ENCODE measurements at regions not wholly inside any gene's neighbourhood (a gene's known extent, or its start where the extent isn't known, plus 50 kb on each side); places are given as distances from the start of the nearest gene placed in this dataset.
A peak's percentile ranks its signal among the peaks of the same experiment; 100 is the strongest.
"Not testable (repeated sequence)": the region's sequence is repeated elsewhere in the genome, so short reads cannot be mapped to it uniquely, and the experiment has no call there.

DNA sequence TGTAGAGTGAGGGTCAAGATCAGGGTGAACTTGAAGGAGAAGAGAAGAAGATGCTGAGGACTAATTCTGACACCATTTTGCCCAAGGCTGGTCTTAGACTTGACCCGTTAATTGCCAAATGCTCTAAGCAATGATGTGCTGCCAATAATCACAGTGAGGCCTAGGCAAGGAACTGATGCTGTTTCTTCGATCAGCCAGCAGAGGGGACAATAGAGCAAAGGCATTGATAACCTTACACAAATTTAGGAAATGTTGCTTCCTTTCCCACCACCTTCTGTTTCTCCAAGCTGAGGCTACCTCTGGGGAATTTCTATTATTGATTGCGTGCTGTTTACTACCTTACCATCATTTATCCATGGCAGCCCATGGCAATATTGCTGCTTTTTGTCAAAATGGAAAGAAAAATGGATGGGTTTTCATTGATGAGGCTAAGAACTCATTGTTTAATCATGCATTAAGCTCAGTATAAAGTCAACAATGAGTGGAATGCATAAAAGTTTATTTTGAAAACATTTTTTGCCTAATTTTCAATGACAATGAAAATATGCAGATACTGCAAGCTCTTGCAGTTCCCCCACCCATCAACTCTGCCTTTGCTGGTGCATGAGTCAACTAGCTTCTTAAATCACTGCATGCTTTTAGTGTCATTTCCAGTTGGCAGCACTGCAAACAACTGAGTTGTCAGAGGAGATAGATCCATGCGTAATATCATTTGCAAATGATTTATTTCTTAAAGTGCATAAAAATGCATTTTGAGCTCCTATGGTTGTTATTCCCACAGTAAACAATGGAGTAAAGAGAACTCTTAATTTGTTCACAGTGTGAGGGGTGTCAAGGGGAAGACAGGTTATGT lies 116.4 kb upstream of the NYAP2 start:
- Histone ChIP-seq H3K27me3 (no peaks in the 10 kb centered on the region), H3K36me3 (no peaks in the 10 kb centered on the region), H3K4me3 (no peak overlapping the region), H3K27ac (no peak overlapping the region), H3K4me1 (no peaks in the 10 kb centered on the region), H3K9me3 (replicated peaks) (no peaks in the 10 kb centered on the region)
- peak; percentile 27 to 76 for DNase-seq

DNA sequence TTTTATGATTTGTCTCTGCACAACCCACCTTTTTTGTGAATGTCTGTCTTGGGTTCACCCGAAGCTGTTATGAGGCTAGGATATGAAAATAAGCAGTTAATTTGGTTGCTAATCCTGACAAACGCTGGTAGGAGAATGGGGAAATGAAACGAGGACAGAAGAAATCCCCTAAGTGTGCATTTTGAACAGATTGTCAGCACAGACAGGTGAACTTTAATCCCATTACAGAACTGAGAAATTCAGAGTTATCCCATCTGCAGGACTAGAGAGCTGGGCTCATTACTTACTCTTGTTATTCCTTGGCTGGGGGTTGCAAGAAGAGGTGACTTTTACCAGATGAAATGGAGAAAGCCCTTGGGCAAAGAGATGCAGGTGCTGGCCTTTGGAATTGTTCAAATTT lies 123.3 kb upstream of the NYAP2 start:
- H3K9me3 ChIP-seq (replicated peaks) = peaks cover 9% of the 10 kb centered on the region; the same call in 1 of the 2 replicates
- no peaks in the 10 kb centered on the region for H3K36me3 ChIP-seq
- DNase-seq = no peak
- no peak overlapping the region for H3K27ac ChIP-seq
- H3K4me1 ChIP-seq = peaks cover 8% of the 10 kb centered on the region
- no peaks in the 10 kb centered on the region for H3K27me3 ChIP-seq
- no peak overlapping the region for H3K4me3 ChIP-seq

DNA sequence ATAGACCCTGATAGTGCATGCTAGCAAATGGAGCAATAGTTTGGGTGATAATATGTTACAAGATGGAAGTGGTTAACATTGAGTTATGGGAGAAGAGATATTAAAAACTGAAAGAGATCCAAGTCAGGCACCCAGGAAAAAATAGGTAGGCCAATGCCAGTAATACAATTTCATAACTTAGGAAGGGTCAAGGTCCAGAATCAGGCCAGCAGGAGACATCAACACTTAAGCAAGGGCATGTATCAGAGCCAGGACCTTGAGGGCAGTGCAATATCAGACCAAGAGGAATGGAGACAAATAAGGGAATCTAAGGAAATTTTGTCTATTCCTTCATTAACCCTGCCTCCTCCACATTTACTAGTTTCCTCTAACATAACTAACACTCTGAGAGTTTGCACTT lies 124.1 kb upstream of the NYAP2 start:
- Histone ChIP-seq H3K9me3 (replicated peaks) (peaks cover 9% of the 10 kb centered on the region; the same call in 1 of the 2 replicates), H3K36me3 (no peaks in the 10 kb centered on the region), H3K4me3 (no peak overlapping the region), H3K27me3 (no peaks in the 10 kb centered on the region), H3K4me1 (peaks cover 8% of the 10 kb centered on the region), H3K27ac (no peak overlapping the region)
- no peak for DNase-seq

DNA sequence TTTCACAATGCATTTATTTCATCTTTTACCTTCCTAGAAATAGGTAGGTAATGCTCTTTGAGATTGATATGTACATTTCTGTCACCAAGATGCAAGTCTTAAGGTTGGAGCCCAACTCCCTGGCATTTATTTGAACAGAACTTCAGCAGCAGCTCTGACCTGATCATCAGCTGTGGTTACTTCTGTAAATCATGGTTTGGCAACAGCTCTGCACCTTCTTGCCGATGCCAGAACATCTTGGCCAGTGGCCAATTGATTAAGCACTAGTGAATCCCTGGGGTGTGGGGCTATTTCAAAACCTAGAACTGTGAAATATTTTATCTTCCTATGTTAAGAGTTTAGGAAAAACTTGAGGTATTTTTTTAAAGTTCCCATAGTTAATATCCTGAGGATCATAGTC lies 124.8 kb upstream of the NYAP2 start:
- peak; percentile 52 to 71 for DNase-seq
- Histone ChIP-seq H3K36me3 (no peaks in the 10 kb centered on the region), H3K4me1 (peaks cover 8% of the 10 kb centered on the region), H3K4me3 (no peak overlapping the region), H3K9me3 (replicated peaks) (peaks cover 9% of the 10 kb centered on the region; the same call in 1 of the 2 replicates), H3K27me3 (no peaks in the 10 kb centered on the region), H3K27ac (no peak overlapping the region)

DNA sequence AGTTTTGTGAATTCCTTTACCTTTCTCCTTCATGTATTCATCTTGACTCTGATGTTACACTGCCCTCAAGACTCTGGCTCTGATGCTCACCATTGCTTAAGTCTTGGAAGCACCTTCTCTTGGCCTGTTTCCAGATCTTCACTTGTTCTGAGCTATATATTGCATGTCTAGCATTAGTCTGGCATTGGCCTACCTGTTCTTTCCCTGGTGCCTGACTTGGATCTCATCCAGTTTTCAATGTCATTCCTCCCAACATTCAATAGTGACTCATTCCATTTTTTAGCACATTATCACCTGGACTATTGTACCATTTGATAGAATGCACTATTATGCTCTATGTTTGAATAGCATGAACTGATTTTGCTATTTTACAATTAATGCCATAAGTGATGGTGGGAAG lies 127.3 kb upstream of the NYAP2 start:
- no peak for DNase-seq
- Histone ChIP-seq H3K36me3 (no peaks in the 10 kb centered on the region), H3K4me1 (peaks cover 8% of the 10 kb centered on the region), H3K4me3 (no peak overlapping the region), H3K27me3 (no peaks in the 10 kb centered on the region), H3K9me3 (replicated peaks) (peaks cover 9% of the 10 kb centered on the region; the same call in 1 of the 2 replicates), H3K27ac (no peak overlapping the region)

DNA sequence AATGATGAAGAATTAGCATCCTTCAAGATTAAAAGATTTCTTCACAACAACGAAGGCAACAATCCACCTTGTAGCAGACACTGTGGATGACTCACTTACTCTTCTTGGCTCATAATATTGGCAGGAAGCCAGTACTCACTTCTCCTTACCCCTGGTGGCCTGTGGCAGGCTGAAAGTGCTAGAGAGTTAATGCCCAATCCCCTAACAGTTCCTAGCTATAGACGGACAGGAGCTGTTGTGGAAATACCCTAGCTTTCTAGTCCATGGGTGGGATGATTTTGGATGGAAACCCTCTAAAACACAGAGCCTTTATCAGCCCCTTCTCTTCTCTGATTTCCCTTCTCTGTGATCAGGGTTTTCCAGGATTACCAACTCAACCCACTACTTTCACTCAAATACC lies 128.6 kb upstream of the NYAP2 start:
- DNase-seq = peak; percentile 68 to 90
- Histone ChIP-seq H3K4me1 (peaks cover 8% of the 10 kb centered on the region), H3K36me3 (no peaks in the 10 kb centered on the region), H3K9me3 (replicated peaks) (peaks cover 4% of the 10 kb centered on the region; the same call in 1 of the 2 replicates), H3K27me3 (no peaks in the 10 kb centered on the region), H3K27ac (no peak overlapping the region), H3K4me3 (no peak overlapping the region)

DNA sequence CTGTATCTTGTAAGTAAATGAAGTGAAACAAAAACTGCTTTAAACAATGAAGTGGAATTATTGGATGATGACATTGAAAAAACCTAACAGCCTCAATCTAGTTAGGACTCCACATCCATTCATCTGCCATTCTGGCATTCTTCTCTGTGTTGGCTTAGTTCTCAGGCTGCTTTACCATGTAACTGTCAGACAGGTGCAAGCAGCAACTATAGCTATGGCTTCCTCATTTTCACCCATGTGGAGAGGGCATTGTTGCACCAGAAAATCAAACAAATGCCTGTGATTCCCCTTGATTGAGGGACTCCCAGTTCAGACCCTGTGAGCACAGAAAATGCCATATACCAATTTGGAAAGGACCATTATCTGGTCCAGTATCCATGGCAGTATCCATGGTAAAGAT lies 129.5 kb upstream of the NYAP2 start:
- H3K4me1 ChIP-seq = peaks cover 7% of the 10 kb centered on the region
- H3K27ac ChIP-seq = no peak overlapping the region
- no peaks in the 10 kb centered on the region for H3K36me3 ChIP-seq
- DNase-seq = peak in 1 of 2 experiments; percentile 11
- 0 out of 2 replicates have a peak, but pooled peaks cover 4% of the 10 kb centered on the region for H3K9me3 ChIP-seq (replicated peaks)
- no peaks in the 10 kb centered on the region for H3K27me3 ChIP-seq
- no peak overlapping the region for H3K4me3 ChIP-seq

DNA sequence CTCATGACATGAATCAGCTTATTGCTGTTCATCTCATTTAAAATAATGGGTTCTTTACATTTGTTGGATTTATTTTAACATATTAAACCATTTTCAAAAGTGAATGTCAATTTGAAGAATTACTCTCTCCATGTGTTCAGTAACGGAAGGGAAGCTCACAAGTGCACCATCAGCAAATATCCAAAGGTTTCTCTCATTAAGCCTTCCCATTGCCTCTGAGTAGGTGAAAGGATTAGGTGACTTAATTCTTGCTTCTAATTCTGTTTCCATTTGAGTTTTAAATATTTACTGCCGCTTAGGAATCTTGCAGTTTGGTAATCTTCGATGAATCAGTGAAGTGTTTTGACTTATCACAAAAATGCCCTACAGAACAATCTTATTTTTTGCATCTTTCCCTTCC lies 145.1 kb upstream of the NYAP2 start:
- 0 out of 2 replicates have a peak, but pooled peaks cover 4% of the 10 kb centered on the region for H3K9me3 ChIP-seq (replicated peaks)
- no peak for DNase-seq
- no peaks in the 10 kb centered on the region for H3K36me3 ChIP-seq
- no peak overlapping the region for H3K27ac ChIP-seq
- H3K4me3 ChIP-seq = no peak overlapping the region
- H3K4me1 ChIP-seq = no peaks in the 10 kb centered on the region
- H3K27me3 ChIP-seq = no peaks in the 10 kb centered on the region

DNA sequence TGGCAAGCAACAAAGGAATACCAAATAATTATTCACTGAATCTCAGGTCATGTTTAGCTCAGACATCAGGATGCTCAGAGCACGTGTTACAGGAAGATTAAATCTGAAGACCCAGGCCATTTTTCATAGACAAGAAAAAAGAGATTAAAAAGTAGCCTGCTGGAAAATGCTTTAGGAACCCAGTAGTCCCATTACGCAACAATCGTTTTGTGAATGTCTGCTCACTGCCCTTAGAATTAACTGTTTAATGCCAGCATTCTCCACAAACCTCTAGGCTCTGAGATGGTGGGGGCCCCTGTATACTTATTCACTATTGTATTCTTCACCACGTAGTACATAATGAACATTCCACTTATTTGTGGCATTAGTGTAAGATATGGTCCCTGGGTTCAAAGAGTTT lies 154.6 kb upstream of the NYAP2 start:
- Histone ChIP-seq H3K9me3 (replicated peaks) (no peaks in the 10 kb centered on the region), H3K36me3 (no peaks in the 10 kb centered on the region), H3K27ac (no peak overlapping the region), H3K4me1 (no peaks in the 10 kb centered on the region; the same call in 1 of the 2 replicates), H3K27me3 (no peaks in the 10 kb centered on the region), H3K4me3 (no peak overlapping the region)
- DNase-seq = no peak

DNA sequence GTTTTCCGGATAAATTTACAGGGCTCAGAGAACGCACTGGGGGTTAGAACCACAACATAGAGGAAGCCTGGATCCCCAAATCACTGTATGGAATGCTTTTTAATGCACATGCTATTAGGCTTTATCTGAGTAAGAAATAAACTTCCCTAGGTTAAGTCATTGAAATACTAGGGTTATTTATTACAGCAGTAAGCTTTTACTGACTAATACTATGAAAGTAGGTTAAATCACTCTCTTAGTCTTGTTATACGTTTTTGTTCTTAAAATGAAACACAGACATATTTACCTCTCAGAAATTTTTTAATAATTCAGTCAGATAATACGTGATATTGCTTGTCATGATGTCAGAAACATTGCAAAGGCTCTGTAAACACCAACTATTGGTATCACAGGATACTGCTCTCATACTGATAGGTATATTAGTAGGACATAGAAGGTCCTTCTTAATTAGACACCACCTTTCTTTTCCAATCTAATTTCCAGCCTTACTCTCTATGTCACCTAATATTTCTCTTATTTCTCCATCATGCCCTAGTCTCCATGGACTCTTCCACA lies 162.7 kb upstream of the NYAP2 start:
- DNase-seq = no peak
- Histone ChIP-seq H3K4me3 (no peak overlapping the region), H3K27ac (no peak overlapping the region), H3K4me1 (no peaks in the 10 kb centered on the region), H3K27me3 (no peaks in the 10 kb centered on the region), H3K36me3 (no peaks in the 10 kb centered on the region), H3K9me3 (replicated peaks) (0 out of 2 replicates have a peak, but pooled peaks cover 5% of the 10 kb centered on the region)

DNA sequence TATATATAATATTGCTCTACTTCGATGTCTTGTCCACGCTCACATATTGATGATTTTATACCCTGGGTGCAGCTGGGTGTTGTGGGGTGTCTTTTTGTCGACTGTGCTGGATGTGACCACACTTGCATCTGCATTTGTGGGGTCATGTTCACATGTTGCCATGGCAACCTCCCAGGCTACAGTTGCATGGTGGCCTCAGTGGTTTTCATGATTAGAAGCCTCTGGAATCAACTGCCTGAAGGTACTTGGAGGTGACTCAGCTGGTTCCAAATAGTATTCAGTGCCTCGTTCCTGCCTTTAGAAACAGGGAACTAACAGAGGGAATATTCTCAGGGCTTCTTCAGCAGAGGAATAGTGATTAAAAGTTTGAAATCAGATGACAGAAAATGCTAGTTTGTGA lies 166.3 kb upstream of the NYAP2 start:
- Histone ChIP-seq H3K36me3 (no peaks in the 10 kb centered on the region), H3K27ac (no peak overlapping the region), H3K27me3 (no peaks in the 10 kb centered on the region), H3K4me3 (no peak overlapping the region), H3K9me3 (replicated peaks) (0 out of 2 replicates have a peak, but pooled peaks cover 5% of the 10 kb centered on the region), H3K4me1 (no peaks in the 10 kb centered on the region)
- peak; percentile 30 to 36 for DNase-seq

DNA sequence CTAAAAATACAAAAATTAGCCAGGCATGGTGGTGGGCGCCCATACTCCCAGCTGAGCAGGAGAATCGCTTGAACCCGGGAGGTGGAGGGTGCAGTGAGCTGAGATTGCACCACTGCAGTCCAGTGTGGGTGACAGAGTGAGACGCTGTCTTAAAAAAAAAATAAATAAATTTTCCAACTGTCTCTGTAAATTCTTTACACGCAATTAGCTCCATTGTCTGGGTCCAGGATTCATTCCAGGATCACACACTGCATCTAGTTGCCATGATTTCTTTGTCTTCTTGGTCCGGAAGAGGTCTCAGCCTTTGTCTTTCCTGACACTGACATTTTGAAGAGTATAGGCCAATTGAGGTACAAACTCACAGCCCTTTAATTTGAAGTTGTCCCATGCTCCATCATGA lies 167.6 kb upstream of the NYAP2 start:
- Histone ChIP-seq H3K27ac (no peak overlapping the region), H3K36me3 (no peaks in the 10 kb centered on the region), H3K27me3 (no peaks in the 10 kb centered on the region), H3K9me3 (replicated peaks) (no peaks in the 10 kb centered on the region), H3K4me1 (no peaks in the 10 kb centered on the region), H3K4me3 (no peak overlapping the region)
- no peak for DNase-seq

DNA sequence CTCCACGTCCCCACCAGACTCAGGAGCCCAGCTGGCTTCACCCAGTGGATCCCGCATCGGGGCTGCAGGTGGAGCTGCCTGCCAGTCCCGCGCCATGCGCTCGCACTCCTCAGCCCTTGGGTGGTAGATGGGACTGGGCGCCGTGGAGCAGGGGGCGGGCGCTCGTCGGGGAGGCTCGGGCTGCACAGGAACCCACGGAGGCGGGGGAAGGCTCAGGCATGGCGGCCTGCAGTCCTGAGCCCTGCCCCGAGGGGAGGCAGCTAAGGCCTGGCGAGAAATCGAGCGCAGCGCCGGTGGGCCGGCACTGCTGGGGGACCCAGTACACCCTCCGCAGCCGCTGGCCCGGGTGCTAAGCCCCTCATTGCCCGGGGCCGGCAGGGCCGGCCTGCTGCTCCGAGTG lies 170.2 kb upstream of the NYAP2 start:
- not testable (repeated sequence) for H3K9me3 ChIP-seq (replicated peaks); H3K4me3 ChIP-seq; H3K27me3 ChIP-seq; H3K4me1 ChIP-seq; DNase-seq; H3K27ac ChIP-seq; H3K36me3 ChIP-seq

DNA sequence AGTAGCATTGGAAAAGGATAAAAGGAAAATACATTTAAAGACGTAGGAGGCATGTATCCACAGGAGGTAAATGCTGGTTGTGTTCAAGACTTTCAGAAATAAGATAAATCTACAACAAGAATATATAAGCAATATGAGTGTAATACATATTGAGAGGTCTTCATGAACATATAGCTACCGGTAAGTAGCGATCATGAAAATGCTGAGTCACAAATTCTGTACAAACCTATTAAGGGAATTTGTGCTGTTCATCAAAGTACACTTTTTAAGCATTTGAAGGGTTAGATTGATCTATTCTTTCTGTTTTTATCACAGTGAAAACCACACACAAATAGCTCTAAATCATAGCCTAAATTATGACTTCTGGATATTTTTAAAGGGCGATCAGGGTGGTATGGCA lies 173.1 kb upstream of the NYAP2 start:
- DNase-seq = no peak
- Histone ChIP-seq H3K4me3 (no peak overlapping the region), H3K9me3 (replicated peaks) (no peaks in the 10 kb centered on the region), H3K36me3 (no peaks in the 10 kb centered on the region), H3K4me1 (no peaks in the 10 kb centered on the region), H3K27ac (no peak overlapping the region), H3K27me3 (no peaks in the 10 kb centered on the region)

DNA sequence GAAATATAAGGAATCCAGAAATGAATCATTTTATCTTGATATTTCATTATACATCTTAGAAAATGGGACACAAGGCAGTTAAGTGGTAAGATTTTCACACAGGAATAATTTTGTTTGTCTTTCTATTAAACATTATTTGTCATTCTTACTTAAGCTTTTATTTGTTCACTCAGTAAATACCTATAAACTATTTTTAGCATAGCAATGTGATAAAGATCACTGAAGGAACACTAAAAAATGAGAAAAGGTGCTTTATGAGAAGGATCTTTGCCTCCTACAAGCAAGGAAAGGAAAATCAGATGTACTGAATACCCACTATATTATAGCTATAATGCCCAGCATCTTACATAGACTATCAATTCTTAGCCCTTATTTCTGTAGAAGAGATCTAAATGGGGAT lies 176.2 kb upstream of the NYAP2 start:
- DNase-seq = no peak
- Histone ChIP-seq H3K27ac (no peak overlapping the region), H3K9me3 (replicated peaks) (no peaks in the 10 kb centered on the region), H3K36me3 (no peaks in the 10 kb centered on the region), H3K27me3 (no peaks in the 10 kb centered on the region), H3K4me3 (no peak overlapping the region), H3K4me1 (no peaks in the 10 kb centered on the region)
